ENCODE measurements at regions not wholly inside any gene's neighbourhood (a gene's known extent, or its start where the extent isn't known, plus 50 kb on each side); places are given as distances from the start of the nearest gene placed in this dataset.

DNA sequence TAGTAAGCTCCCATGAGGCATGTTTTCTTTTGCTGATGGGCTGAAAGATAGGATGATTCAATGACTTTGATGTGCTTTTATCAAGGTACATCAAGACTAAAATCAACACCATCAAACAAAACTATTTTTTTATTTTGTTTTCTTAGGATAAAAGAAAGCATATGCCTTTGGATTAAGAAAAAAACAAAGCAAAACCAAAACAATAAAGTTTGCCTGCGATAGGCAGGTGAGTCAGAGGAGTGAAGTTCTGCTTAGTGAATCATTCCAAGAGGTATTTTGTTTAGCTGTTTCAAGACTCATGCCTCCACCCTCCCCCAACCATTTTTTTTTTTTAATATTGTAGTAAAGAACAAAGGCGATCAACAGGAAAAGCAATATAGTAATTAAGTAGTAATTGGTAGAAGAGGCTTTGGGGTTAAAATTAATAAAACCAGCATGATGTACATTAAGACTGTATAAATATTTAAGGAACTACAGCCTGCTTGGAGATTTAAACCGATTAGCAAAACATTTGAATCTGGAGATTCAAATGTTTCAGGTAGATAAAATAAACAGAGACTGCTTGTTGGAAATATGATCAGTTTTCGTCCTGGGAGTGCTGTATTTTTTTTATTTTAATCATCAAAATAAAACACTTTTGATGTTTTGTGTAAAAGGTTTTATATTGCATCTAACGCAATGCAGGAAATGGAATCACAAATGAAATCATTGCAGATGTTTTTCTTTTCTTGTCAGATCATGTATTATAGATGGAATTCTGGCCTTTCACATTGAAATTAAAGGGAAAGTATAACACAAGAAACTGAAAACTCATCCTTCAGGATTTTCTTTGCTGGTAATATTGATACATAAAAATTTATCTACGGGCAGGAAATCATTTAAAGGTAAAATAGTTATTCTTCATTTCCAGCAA lies 482.3 kb upstream of the MANEA start:
- TF ChIP-seq, protein P1, sequence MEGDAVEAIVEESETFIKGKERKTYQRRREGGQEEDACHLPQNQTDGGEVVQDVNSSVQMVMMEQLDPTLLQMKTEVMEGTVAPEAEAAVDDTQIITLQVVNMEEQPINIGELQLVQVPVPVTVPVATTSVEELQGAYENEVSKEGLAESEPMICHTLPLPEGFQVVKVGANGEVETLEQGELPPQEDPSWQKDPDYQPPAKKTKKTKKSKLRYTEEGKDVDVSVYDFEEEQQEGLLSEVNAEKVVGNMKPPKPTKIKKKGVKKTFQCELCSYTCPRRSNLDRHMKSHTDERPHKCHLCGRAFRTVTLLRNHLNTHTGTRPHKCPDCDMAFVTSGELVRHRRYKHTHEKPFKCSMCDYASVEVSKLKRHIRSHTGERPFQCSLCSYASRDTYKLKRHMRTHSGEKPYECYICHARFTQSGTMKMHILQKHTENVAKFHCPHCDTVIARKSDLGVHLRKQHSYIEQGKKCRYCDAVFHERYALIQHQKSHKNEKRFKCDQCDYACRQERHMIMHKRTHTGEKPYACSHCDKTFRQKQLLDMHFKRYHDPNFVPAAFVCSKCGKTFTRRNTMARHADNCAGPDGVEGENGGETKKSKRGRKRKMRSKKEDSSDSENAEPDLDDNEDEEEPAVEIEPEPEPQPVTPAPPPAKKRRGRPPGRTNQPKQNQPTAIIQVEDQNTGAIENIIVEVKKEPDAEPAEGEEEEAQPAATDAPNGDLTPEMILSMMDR (IDR thresholded peaks at IDR 0.05): no peak
- no peak for TF ChIP-seq POLR2A (IDR thresholded peaks at IDR 0.05)
- TF ChIP-seq POLR2AphosphoS5 (IDR thresholded peaks at IDR 0.05): no peak

Measured in prostate gland (tissue), 2 donors.